DMS114 treated with DMSO at 0.1 percent for 48 hours (cell line): ENCODE measurements at regions not wholly inside any gene's neighbourhood (a gene's known extent, or its start where the extent isn't known, plus 50 kb on each side); places are given as distances from the start of the nearest gene placed in this dataset.

Source experiments
- DNase-seq: peaks from one replicate; lab custom pipeline; 2025; ENCODE audit not compliant: unreplicated experiment; lab: John Stamatoyannopoulos, UW

DNA sequence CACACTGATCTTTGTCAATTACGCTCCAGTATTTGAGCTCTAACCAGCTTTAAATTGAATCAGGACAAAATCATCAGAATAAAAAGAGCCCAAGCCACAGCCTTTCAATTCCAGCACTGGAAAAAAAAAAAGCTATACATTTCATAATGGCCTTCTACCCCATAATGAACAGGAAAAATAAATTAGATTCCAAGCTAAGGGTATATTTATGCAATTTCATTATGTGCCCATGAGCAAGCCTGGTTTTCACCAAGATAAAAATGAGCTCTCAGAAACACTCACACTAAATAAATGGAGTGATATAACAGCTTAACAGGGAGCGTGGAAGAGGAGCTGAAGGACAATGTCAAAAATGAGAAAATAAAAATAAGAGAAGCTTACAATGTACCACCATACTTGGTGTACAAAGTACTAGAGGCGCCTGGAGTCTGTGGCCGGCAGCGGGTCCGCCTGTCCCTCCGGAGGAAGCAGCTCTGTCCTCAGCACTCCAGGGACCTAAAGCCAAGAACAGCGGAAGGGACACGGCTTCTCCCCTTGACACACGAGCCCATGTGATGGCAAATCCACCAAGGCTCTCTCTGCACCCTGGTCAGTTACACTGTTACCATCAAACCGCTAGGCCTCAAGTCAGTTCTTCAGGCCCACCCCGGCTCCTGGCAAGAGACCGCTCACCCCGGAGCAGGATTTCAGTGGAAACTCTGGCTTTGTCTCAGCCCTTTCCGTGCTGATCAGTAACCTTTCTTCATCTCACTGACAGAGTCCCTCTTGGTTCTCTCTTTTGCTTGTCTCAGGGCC lies 69.6 kb downstream of the RBFOX3 start:
- no peak for DNase-seq

DNA sequence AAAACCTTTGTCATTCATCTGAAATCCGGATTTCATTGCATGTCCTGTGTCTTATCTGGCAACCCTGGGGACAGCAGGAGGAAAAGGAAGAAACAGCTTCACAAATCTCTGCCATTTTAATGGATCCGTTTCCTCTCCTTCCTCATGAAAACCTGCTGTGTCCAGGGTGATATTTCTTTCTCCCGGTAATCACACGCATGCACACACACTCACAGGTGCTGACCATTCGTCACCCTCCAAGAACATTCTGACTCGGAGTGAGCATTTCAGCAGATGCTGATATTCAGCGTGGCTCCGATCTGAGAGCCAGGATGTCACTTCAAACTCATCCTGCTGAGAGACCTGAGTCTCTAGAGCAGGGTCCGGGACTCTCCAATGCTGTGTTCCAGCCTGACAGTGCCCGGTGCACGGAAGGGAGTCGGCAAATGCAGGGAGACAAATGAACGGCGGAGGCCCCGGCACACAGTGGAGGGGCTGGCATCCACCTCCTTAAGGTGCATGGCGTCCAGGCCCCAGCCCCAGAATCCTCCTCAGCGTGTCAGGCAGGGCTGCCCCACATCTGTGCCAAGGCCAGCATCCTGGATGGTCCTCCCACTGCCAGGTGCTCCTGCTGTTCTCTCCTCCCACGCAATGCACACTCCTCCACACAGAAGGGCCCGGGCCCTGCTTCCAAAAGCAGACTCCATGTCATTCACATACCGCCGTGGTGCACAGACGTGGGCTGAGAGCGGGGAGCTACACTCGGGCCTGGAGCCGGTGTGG lies 70.7 kb downstream of the RBFOX3 start:
- DNase-seq: no peak

DNA sequence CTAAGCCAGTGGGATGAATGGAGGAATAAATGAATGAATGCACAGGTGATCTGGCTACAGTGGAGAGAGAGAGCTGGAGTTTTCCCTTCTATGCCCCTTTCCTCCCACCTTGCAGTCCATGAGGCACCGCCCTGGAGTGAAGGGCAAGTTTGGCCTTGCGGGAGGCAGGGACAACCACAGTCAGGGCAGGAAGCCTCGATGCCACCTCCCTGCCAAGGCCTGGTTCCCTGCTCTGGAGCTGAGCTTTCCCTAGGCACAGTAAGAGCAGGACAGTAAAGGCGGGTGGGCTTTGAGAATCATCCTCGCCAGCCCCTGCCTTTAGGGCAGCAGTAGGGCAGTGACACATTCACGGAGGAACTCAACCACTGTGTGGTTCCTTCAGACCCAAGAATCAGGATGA lies 72.6 kb downstream of the RBFOX3 start:
- DNase-seq: no peak

DNA sequence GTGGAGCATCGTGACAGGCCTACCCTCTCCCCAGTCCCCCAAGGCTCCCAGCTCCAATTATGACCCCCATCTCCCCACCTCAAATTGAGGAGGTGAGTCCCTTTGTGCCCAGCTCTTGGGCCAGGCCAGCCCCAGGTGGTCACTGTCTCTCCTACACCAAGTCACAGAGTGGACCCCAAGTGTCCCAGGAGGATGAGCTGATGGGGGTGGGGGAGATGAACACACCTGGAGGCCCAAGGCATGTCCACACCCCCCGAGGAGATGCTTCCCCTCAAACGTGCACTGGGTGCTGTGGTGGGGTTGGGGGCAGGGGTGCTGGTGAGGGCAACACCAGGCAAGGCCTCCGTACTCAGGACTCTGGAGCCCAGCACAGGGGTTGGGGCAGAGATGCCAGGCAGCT lies 73.2 kb downstream of the RBFOX3 start:
- no peak for DNase-seq

DNA sequence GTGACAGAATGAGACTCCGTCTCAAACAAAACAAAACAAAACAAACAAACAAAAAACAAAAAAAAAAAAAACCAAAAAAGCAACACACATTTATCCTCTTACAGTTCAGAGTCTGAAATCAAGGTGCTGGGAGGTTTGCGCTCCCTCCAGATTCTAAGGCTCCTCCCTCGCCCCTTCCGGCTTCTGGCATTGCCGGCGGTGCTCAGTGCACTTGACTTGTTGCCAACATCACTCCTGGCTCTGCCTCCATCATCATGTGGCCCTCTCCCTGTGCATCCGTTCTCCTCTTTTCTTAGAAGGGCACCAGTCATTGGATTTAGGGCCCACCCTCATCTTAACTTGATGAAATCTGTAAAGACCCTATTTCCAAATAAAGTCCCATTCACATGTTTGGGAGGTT lies 73.8 kb downstream of the RBFOX3 start:
- DNase-seq: no peak

DNA sequence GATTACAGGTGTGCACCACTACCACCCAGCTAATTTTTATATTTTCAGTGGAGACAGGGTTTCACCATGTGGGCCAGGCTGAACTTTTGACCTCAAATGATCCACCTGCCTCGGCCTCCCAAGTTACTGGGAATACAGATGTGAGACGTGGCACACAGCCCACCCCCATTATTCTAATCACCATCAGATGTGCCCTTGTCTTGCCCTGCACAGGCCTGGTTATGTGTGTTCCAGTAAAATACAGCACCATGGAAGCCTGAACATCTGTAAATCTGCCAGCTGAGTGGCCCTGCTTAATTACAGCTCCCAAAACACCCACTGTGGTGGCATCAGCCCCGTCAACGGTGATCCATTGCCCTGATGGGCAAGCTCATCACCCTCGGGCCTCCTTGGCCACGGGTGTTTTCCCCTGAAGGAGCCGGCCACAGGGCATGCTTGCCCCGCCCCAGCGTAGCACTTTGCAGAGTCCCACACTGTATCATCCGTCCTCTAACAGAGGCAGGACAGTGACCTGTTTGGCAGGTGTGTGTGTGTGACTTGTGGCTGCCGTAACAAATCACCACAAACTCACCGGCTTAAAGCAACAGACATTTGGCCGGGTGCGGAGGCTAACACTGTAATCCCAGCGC lies 74.5 kb downstream of the RBFOX3 start:
- no peak for DNase-seq

DNA sequence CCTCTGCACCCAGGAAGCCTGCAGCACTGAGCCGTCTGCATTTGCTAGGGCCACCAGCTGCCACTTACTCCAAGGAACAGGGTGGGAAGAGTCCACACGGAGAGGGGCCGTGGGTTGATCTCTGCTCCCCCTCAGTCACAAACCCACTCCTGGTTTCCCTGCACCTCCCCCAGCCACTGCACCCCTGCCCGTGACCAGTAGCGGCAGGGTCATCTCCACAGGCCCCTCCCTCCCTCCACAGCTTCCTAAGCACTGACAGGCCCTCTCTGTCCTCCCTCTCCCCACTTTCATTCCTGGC lies 75.2 kb downstream of the RBFOX3 start:
- no peak for DNase-seq

DNA sequence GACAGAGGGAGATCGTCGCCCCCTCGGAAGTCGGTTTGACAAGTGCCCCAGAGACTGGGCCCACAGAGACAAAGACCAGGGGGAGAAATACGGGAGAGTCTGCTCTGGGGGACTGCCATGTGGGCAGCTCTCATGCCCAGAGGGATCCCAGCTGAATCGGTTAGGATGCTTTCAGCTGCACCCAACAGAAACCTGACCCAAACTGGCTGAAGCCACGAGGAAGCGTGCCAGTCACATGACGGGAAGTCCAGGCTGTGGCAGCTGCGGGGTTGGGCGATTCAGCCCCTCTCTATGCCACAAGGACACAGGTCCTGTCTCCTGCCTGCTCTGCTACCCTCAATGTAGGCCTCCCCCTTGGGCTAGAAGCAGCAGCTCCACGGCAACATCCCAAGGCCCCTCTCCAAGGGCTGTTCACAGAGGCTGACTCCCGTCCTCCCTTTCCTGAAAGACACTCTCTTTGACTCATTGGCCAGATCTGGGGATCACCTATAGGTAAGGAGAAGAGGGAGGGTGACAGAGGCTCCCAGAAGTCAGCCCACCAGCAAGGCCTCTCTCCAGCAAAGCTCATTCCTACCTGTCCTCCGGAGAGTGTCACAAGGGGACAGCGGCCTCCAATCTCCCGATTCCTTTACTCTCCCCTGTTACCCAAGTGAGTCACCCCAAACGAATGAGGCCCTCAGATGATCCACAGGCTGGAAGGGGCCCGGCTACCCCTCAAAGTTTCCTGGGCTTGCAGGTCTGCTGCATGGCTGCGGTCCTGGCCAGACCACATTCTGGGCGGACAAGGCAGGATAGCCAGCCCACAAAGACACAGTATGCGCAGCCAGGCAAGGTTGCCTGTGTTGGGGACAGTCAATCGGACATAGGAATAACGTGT lies 75.8 kb downstream of the RBFOX3 start:
- no peak for DNase-seq

DNA sequence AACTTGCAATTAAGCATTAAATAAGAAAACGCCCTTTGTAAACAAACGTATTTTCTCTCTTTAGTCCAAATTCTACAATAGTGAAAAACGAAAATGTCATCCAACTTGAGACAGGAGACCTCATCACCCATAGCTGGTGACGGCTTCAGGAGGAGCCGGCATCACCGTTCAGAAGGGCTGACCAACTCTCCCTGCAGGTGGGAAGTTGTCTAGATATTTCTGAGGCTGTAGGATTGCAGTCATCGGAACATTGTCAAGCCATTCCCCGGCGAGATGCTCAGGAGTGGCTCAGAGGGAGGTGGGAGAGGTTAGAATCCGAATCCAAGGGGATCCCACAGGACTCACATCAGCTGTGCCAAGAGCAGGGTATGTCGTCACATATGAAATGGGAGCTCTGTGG lies 76.7 kb downstream of the RBFOX3 start:
- no peak for DNase-seq

DNA sequence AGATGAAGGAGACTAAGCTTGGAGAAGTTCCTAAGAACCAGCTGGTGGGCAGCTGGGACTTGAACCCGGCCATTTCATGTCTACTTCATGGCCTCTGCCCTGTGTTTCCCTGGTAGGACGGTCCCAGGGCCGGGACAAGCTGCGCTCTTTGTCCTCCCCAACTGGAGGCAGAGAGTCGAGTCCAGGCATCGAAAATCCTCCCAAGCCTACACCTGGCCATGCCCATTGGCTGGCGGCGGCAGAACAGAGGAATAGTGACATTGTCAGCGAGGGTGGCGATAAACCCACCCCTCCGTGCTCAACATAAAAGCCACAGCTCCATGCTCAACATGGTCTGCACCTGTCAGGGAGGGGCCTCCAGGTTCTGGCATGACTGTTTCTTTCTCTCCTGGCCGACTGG lies 77.7 kb downstream of the RBFOX3 start:
- no peak for DNase-seq

DNA sequence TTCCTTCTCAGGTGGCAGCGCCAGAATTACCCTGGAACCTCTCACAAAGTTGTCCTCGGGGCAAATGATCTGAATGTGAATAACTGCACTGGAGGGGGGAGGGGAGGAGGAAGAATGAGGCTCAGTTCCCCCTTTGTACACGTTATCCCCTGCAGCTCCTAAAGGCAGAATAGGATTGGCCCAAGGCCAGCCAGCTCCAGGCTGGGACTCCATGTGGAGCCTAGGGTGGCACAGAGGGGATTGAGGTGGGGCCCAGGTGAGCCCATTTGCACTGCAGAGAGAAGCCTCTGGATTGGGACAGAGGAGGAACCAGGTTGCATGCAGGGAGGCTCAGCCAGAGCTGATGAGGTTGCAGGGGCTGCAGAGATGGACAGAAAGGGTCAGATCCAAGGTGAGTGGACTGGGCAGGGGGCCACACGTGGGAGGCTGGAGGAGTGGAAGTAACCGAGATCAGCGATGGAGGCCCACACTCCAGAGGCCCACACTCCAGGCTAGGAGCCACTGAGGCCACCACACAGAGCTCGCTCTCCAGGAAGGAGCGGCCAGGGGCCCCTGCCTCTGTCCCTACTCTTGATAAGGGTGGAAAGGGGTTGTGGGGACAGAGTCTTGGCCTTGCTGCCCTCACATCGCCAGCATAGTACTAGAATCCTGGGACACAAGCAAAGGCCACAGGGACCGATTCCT lies 78.6 kb downstream of the RBFOX3 start:
- no peak for DNase-seq

DNA sequence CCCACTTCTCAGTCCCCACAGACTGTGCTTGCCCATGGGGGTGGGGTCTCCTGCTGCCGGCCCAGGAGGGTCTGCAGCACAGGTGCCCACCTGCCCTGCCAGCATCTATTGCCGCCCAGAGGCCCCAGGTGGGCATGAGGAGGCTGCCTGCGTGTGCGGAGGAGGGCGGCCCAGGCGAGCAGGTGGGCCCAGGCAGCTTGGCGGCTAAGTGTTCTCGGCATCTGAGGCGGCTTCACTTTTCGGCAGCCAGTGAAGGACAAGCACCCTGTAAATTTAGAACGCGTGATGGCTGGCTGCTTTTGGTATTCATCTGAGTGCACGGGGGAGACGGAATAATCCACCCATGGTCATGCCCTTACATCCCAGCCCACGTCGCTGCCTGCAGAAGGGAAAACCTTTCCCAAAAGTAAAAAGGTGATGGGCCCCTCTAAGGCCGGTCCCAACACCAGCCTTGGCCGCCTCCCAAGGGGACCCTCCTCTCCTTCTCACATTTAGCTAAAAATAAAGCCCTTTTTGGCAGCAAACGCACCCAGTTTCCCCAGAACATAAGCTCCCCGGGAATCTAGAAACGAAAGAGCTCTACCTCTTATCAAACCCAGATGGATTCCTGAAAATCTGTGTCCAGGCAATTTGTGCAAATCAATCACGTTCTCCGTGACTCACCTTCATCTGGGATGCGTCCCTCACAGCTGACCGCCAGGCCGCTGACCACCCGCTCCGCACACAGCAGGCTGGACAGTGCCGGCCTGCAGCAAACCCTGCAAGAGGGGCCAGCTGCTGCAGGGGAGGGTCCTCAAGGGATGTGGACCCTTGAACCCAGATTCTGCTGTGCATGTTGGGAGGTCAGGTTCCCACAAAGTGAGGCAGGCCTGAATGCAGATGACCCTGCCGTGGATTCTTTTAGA lies 79.4 kb downstream of the RBFOX3 start:
- DNase-seq: no peak

DNA sequence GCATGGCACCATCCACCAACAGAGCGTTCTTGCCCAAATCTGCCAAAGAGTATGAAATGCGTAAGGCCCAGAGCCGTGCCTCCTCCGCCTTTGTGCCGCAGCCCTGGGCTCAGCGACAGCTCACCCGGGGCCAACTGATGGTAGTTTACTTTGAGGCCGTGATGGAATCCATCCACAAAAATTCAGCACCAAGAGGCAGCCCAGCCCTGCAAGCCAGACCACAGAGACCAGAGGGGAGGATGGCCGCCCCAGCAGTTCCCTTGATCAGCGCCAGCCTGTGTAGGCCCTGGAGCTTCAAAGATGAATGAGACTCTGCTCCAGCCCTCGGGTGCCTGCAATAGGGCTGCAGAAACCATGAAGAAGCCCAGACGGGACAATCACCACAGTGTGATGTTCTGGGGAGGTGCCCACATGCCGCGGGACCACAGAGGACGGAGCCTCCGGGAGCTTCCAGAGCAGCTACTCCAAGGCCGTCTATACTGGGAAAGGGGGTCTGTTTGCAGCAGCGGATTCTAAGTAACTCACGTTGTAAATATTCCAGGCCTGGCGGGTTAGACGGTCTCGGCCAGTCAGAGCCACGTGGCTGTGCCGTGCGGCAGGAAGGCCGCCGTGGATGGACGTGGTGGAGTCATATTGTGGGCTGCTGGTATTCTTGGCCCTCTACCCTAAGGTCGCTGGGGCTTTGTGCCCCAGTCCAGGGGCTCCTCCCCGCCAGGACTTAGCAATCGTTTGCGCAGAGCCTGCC lies 80.3 kb downstream of the RBFOX3 start:
- DNase-seq: no peak

DNA sequence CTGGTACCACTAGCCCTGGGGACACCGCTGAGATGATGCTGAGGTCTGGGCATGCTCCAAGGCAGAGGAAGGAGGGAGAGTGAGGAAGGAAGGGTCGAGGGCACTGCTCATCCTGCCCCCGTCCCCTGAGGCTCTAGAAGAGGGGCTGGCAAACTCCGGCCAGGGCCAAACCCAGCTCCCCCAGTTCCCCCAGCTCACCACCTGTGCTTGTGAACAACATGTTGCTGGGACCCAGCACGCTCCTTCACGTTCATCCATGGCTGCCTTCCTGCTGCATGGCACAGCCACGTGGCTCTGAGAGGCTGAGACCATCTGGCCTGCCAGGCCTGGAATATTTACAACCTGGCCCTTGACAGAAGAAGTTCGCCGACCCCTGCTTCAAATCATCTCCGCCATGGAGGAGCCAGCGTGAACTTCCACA lies 81.2 kb downstream of the RBFOX3 start:
- no peak for DNase-seq

DNA sequence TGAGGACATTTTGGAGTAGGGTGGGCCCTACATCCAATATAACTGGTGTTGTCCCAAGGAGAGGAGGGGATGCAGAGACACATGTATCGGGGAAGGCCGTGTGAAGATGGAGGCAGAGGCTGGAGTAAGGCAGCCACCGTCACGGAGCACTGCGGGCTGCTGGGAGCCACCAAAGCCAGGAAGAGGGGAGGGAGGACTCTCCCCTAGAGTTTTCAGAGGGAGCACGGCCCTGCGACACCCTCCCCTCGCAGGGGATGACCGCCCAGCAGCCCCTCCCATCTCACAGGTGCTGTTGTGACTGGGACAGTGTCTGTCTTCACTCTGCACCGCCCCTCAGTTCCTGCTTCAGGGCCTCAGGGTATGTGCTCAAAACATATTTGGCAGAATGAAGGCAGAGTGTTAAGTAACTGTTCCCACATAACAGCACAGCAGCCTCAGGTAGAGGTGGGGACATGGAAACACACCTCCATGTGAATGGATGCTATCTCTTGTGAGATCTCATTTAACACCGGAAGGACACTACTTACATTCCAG lies 82.2 kb downstream of the RBFOX3 start:
- no peak for DNase-seq

DNA sequence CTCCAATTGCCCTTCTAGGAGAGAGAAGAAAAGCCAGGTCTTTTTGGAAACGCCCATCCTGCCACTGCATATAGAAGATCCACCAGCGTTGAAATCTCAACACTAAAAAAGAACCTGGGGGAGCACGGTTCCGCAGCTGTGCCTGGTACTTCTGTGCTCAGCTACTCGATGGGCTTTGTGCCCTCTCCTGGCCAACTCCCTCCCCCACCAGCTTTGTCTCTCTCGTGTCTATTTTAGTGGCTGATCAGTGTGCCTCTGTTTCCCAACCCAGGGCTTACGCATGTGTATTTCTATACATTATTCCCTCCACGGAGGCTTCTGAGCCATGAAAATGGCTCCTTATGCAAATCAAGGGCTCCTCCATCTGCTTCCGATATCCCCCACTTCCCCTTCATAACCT lies 83.5 kb downstream of the RBFOX3 start:
- DNase-seq: no peak

DNA sequence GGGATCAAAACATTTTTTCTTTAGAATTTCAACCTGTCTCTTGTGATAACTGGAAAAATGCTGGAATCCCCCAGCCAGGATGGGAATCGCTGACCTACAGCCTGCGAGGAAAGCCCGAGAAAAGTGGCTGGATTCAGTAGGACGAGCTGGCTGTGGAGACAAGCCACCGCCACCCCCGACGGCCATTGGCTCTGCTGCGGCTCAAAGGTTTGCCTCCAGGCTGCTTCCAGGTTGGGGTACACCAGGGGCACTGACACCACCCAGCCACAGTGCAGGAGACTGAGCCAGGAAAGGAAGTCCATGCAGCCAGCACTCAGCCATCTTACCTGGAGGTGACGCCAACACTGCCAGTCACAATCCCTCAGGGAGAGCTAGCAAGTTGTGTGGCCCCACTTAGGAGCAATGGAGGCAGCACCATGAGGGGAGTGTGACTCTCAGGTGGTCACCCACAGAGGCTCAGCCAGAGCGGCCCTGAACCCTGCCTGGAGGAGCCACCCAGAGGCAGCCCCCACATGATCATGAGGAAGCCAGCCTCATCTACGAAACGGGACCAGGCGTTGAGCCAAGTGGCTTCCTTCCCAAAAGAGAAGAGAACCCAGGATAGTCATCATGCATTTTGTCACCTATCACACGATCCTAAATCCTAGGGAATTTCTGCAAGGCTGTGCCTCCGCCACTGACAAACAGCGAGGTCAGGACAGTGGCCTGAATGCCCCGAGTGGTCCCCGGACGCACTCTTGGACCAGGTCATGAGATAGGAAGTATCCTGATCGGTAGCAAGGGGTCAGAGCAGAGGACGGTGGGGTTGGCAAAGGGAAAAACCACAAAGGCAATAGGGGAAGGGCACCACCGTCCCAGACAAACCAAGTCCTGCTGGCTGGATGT lies 84.8 kb downstream of the RBFOX3 start:
- no peak for DNase-seq
